Lung (tissue), 11 donors: ENCODE measurements at regions not wholly inside any gene's neighbourhood (a gene's known extent, or its start where the extent isn't known, plus 50 kb on each side); places are given as distances from the start of the nearest gene placed in this dataset.

Source experiments
- ATAC-seq: fragments of 200-7000 bp; cut with Tn5 transposase; one replicate; pipeline ENCODE4 v1.9.1; 2020; ENCODE audit warnings: moderate number of reproducible peaks; ENCODE audit not compliant: insufficient read depth, low FRiP score
- DNase-seq, 3 donors: peaks; one replicate each; pipeline ENCODE4 v3.0.0-alpha.2; 2013 to 2017
- H3K27ac ChIP-seq, 2 donors: one replicate each; pipeline ENCODE4 v1.5.1; 2013; ENCODE audit warnings: mild to moderate bottlenecking in 2 of 2, moderate library complexity in 2 of 2, control low read depth in 1 of 2, inconsistent platforms in 1 of 2, low read depth in 1 of 2, low read length in 1 of 2
- H3K27me3 ChIP-seq, 3 donors: one replicate each; pipeline ENCODE4 v1.5.1; 2013; ENCODE audit warnings: low read length in 2 of 3; ENCODE audit not compliant: control insufficient read depth in 3 of 3, insufficient read depth in 3 of 3
- H3K36me3 ChIP-seq, 4 donors: one replicate each; pipeline ENCODE4 v1.5.1; 2013; ENCODE audit warnings: low read length in 4 of 4, mild to moderate bottlenecking in 1 of 4, moderate library complexity in 1 of 4; ENCODE audit not compliant: control insufficient read depth in 4 of 4, insufficient read depth in 4 of 4
- H3K4me1 ChIP-seq, 5 donors: one replicate each; pipeline ENCODE4 v1.5.1; 2013; ENCODE audit warnings: low read length in 5 of 5, mild to moderate bottlenecking in 2 of 5, moderate library complexity in 1 of 5; ENCODE audit not compliant: control insufficient read depth in 5 of 5, insufficient read depth in 5 of 5
- H3K4me3 ChIP-seq: one replicate; pipeline ENCODE4 v1.5.1; 2013; ENCODE audit warnings: mild to moderate bottlenecking, control low read depth, moderate library complexity
- H3K9ac ChIP-seq, 2 donors: one replicate each; pipeline ENCODE4 v1.5.1; 2013; ENCODE audit warnings: low read length in 2 of 2, control low read depth in 1 of 2; ENCODE audit not compliant: insufficient read depth in 1 of 2
- H3K9me3 ChIP-seq, 4 donors: one replicate each; pipeline ENCODE4 v1.5.1; 2013; ENCODE audit warnings: low read length in 3 of 4, mild to moderate bottlenecking in 1 of 4, moderate library complexity in 1 of 4; ENCODE audit not compliant: control insufficient read depth in 4 of 4, insufficient read depth in 3 of 4
- CTCF ChIP-seq: IDR thresholded peaks from 2 replicates; pipeline ENCODE4 v1.5.1; 2012; ENCODE audit warnings: mild to moderate bottlenecking; ENCODE audit errors: control extremely low read depth, extremely low read depth
- WGBS, 2 donors: extraction: QIAGEN DNeasy Blood & Tissue Kit; methylation state at CpG; one replicate each; pipeline ENCODE4 v1.1.7; 2013; 5-methylcytosine and 5-hydroxymethylcytosine counted together
- donor health status: control.
- donor health status: control.
- donor health status: Bipolar disorder and iron deficiency.
- donor health status: healthy.
- donor health status: DM: yes; HTN: yes; CAD: no.

- TF ChIP-seq CTCF = no peak
- H3K4me1 ChIP-seq = no peaks in the 10 kb centered on the region
- ATAC-seq (no peak), DNase-seq (no peak)
- WGBS, 2 donors = 42 to 76% methylated on average over 4 of the region's 4 CpGs
- H3K9me3 ChIP-seq = peaks cover 0 to 2% (median 0%) of the 10 kb centered on the region in 4 donors
- H3K27ac ChIP-seq = no peak overlapping the region
- H3K36me3 ChIP-seq = no peaks in the 10 kb centered on the region
- H3K4me3 ChIP-seq = no peak overlapping the region
- peaks cover 0 to 15% (median 2%) of the 10 kb centered on the region in 3 donors for H3K27me3 ChIP-seq
- no peak overlapping the region for H3K9ac ChIP-seq
Observed at GRCh38 chr13:40170091-40170490, 496.4 kb downstream of the FOXO1 start.

GRCh38 chr13:40170982-40171381 lies 495.5 kb downstream of the FOXO1 start:
- H3K9me3 ChIP-seq = peaks cover 0 to 2% (median 0%) of the 10 kb centered on the region in 4 donors
- H3K36me3 ChIP-seq = no peaks in the 10 kb centered on the region
- H3K4me3 ChIP-seq = no peak overlapping the region
- no peak for TF ChIP-seq CTCF
- no peaks in the 10 kb centered on the region for H3K4me1 ChIP-seq
- H3K27me3 ChIP-seq = peaks cover 0 to 15% (median 2%) of the 10 kb centered on the region in 3 donors
- no peak overlapping the region for H3K27ac ChIP-seq
- ATAC-seq (no peak), DNase-seq (no peak)
- WGBS, 2 donors = 93 to 95% methylated on average over 3 of the region's 3 CpGs
- no peak overlapping the region for H3K9ac ChIP-seq

- H3K9ac ChIP-seq = no peak overlapping the region
- H3K27ac ChIP-seq = no peak overlapping the region
- no peak overlapping the region for H3K4me3 ChIP-seq
- WGBS, 2 donors = 98 to 100% methylated on average over 2 of the region's 2 CpGs
- ATAC-seq = no peak
- no peak for TF ChIP-seq CTCF
- no peaks in the 10 kb centered on the region for H3K4me1 ChIP-seq
- H3K36me3 ChIP-seq = no peaks in the 10 kb centered on the region
- peaks cover 0 to 15% (median 2%) of the 10 kb centered on the region in 3 donors for H3K27me3 ChIP-seq
- H3K9me3 ChIP-seq = peaks cover 0 to 2% (median 0%) of the 10 kb centered on the region in 4 donors
- DNase-seq = no peak
Observed at GRCh38 chr13:40171566-40171965, 494.9 kb downstream of the FOXO1 start.

- WGBS, 2 donors = 30 to 34% methylated on average over 32 of the region's 32 CpGs
- ATAC-seq (no peak), DNase-seq (no peak)
- H3K4me1 ChIP-seq = no peaks in the 10 kb centered on the region
- peaks cover 0 to 2% (median 0%) of the 10 kb centered on the region in 4 donors for H3K9me3 ChIP-seq
- H3K36me3 ChIP-seq = no peaks in the 10 kb centered on the region
- no peak overlapping the region for H3K27ac ChIP-seq
- TF ChIP-seq CTCF = no peak
- H3K27me3 ChIP-seq = peaks cover 0 to 15% (median 2%) of the 10 kb centered on the region in 3 donors
- no peak overlapping the region for H3K4me3 ChIP-seq
- no peak overlapping the region for H3K9ac ChIP-seq
Observed at GRCh38 chr13:40172149-40172591, 494.3 kb downstream of the FOXO1 start.
